ENCODE measurements at regions not wholly inside any gene's neighbourhood (a gene's known extent, or its start where the extent isn't known, plus 50 kb on each side); places are given as distances from the start of the nearest gene placed in this dataset.

DNA sequence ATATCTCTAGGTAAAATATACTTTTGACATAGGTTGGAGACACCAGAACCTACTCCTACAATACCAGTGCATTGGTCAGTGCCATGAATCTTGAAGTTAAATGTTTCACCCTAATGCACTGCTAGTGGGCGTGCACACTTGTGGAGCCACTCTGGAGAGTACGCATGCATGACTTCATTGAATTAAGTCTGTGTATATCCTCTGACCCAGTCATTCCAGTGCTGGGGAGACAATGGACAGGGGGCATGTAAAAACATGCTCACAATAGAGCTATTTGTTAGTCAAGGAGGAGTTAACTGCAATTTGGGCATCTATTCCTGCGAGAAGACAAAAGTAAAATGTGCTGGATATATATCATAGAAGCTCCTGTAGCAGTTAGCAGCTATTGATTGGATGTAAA is 335.4 kb upstream of the NCAM1 start:
- TF ChIP-seq, protein P1, sequence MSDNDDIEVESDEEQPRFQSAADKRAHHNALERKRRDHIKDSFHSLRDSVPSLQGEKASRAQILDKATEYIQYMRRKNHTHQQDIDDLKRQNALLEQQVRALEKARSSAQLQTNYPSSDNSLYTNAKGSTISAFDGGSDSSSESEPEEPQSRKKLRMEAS (IDR thresholded peaks at IDR 0.05) = no peak
- TF ChIP-seq POLR2AphosphoS5 (IDR thresholded peaks at IDR 0.05; ENCODE audit: low read depth, low read length) (no peak), JUND (IDR thresholded peaks at IDR 0.05) (no peak), SIN3A (IDR thresholded peaks at IDR 0.05; ENCODE audit: low read depth) (no peak), REST (IDR thresholded peaks at IDR 0.05; ENCODE audit: low read depth) (no peak), POLR2A (IDR thresholded peaks at IDR 0.05; ENCODE audit: borderline replicate concordance, extremely low read depth, insufficient read depth, insufficient read length) (no peak), CEBPB (IDR thresholded peaks at IDR 0.05; ENCODE audit: low read depth) (no peak), EZH2 (IDR thresholded peaks at IDR 0.05) (no peak), YY1 (IDR thresholded peaks at IDR 0.05; ENCODE audit: extremely low read depth, insufficient replicate concordance, low read depth, low read length) (no peak)
- TF ChIP-seq, protein P2, sequence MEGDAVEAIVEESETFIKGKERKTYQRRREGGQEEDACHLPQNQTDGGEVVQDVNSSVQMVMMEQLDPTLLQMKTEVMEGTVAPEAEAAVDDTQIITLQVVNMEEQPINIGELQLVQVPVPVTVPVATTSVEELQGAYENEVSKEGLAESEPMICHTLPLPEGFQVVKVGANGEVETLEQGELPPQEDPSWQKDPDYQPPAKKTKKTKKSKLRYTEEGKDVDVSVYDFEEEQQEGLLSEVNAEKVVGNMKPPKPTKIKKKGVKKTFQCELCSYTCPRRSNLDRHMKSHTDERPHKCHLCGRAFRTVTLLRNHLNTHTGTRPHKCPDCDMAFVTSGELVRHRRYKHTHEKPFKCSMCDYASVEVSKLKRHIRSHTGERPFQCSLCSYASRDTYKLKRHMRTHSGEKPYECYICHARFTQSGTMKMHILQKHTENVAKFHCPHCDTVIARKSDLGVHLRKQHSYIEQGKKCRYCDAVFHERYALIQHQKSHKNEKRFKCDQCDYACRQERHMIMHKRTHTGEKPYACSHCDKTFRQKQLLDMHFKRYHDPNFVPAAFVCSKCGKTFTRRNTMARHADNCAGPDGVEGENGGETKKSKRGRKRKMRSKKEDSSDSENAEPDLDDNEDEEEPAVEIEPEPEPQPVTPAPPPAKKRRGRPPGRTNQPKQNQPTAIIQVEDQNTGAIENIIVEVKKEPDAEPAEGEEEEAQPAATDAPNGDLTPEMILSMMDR (IDR thresholded peaks at IDR 0.05 in 2 of 3, conservative IDR thresholded peaks at IDR 0.05 in 1 of 3; ENCODE audit: borderline replicate concordance in 1 of 3, insufficient read depth in 1 of 3, low read depth in 2 of 3, low read length in 2 of 3) = no peak

All from HCT116 (cell line).